ENCODE measurements at regions not wholly inside any gene's neighbourhood (a gene's known extent, or its start where the extent isn't known, plus 50 kb on each side); places are given as distances from the start of the nearest gene placed in this dataset.

GRCh38 chr2:51795248-51795888 lies 763.4 kb upstream of the NRXN1 start:
- 36 to 72% methylated on average over 6 of the region's 6 CpGs for WGBS, 2 donors
- Histone ChIP-seq H3K4me3 (no peak overlapping the region), H3K4me1 (no peaks in the 10 kb centered on the region), H3K27me3 (no peaks in the 10 kb centered on the region), H3K36me3 (no peaks in the 10 kb centered on the region), H3K27ac (no peak overlapping the region), H3K9me3 (peaks cover 0 to 2% (median 0%) of the 10 kb centered on the region in 4 donors)
- intact Hi-C loops (cut with DNase I) = no loop called here
- no peak for DNase-seq
- TF ChIP-seq POLR2A (IDR thresholded peaks at IDR 0.05) = no peak
- TF ChIP-seq CTCF (IDR thresholded peaks at IDR 0.05) = no peak
- TF ChIP-seq EP300 (IDR thresholded peaks at IDR 0.05) = no peak
- TF ChIP-seq POLR2AphosphoS5 (IDR thresholded peaks at IDR 0.05) = no peak

DNA sequence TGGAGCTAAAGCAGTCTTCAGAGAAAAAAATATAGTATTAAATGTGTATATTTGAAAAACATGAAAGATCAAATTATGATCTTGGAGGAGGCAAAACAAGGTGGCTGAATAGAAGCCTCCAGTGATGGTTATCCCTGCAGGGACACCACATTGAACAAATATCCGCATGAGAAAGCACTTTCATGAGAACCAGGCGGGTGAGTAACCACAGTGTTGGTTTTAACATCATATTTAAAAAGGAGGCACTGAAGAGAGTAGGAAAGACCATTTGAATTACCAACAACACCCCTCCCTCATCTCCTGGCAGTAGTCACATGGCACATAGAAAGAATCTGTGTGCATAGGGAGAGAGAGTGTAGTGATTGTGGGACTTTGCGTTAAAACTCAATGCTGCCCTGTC lies 759.6 kb upstream of the NRXN1 start:
- H3K36me3 ChIP-seq = no peaks in the 10 kb centered on the region
- H3K27ac ChIP-seq = no peak overlapping the region
- no peak for DNase-seq
- H3K4me1 ChIP-seq = no peaks in the 10 kb centered on the region
- intact Hi-C loops (cut with DNase I) = no loop called here
- no peaks in the 10 kb centered on the region for H3K27me3 ChIP-seq
- no peak overlapping the region for H3K4me3 ChIP-seq
- no peak for TF ChIP-seq CTCF (IDR thresholded peaks at IDR 0.05)
- TF ChIP-seq POLR2AphosphoS5 (IDR thresholded peaks at IDR 0.05) = no peak
- TF ChIP-seq EP300 (IDR thresholded peaks at IDR 0.05) = no peak
- no peak for TF ChIP-seq POLR2A (IDR thresholded peaks at IDR 0.05)
- 94 to 96% methylated on average over 3 of the region's 3 CpGs for WGBS, 2 donors
- no peaks in the 10 kb centered on the region for H3K9me3 ChIP-seq

DNA sequence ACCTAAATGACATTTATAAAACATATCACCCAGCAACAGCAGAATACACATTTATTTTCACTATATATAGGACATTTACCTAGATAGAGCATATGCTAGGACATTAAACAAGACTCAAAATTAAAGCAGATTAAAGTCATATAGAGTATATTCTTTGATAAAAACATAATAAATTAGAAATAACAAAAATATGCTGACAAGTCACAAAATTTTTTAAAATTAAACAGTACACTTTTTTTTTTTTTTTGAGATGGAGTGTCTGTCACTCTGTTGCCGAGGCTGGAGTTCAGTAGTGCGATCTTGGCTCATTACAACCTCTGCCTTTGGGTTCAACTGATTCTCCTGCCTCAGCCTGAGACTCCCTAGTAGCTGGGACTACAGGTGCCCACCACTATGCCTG lies 758.9 kb upstream of the NRXN1 start:
- Histone ChIP-seq H3K27me3 (no peaks in the 10 kb centered on the region), H3K4me3 (no peak overlapping the region), H3K27ac (no peak overlapping the region), H3K4me1 (no peaks in the 10 kb centered on the region), H3K36me3 (no peaks in the 10 kb centered on the region), H3K9me3 (no peaks in the 10 kb centered on the region)
- no peak for TF ChIP-seq CTCF (IDR thresholded peaks at IDR 0.05)
- no peak for TF ChIP-seq POLR2AphosphoS5 (IDR thresholded peaks at IDR 0.05)
- TF ChIP-seq POLR2A (IDR thresholded peaks at IDR 0.05) = no peak
- TF ChIP-seq EP300 (IDR thresholded peaks at IDR 0.05) = no peak
- intact Hi-C loops (cut with DNase I) = no loop called here
- WGBS, 2 donors = 80 to 91% methylated on average over 2 of the region's 2 CpGs
- no peak for DNase-seq

DNA sequence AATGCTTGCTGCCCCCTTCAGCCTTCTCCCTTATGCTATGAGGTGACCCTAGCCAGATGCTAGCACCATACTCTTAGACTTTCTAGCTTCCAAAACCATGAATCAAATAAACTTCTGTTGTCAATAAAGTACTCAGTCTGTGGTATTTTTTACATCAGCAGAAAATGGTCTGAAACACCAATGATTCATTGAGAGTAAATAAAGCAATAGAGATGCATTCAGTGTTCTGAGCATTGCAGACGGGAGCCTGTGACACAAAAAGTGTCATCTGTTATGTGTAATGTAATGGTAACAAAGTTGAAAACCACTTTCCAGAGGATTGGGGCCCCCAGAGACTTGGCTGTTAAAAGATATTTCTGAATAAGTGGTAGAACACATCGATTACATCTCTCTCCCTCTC lies 758.0 kb upstream of the NRXN1 start:
- Histone ChIP-seq H3K36me3 (no peaks in the 10 kb centered on the region), H3K4me1 (no peaks in the 10 kb centered on the region), H3K4me3 (no peak overlapping the region), H3K9me3 (no peaks in the 10 kb centered on the region), H3K27me3 (no peaks in the 10 kb centered on the region), H3K27ac (no peak overlapping the region)
- WGBS, 2 donors = 77 to 81% methylated on average over 2 of the region's 2 CpGs
- no peak for TF ChIP-seq EP300 (IDR thresholded peaks at IDR 0.05)
- no peak for TF ChIP-seq POLR2AphosphoS5 (IDR thresholded peaks at IDR 0.05)
- no peak for TF ChIP-seq POLR2A (IDR thresholded peaks at IDR 0.05)
- TF ChIP-seq CTCF (IDR thresholded peaks at IDR 0.05) = no peak
- no peak for DNase-seq
- intact Hi-C loops (cut with DNase I) = no loop called here

Measured in sigmoid colon (tissue), 6 donors.